ENCODE measurements at regions not wholly inside any gene's neighbourhood (a gene's known extent, or its start where the extent isn't known, plus 50 kb on each side); places are given as distances from the start of the nearest gene placed in this dataset.
"Not testable (repeated sequence)": the region's sequence is repeated elsewhere in the genome, so short reads cannot be mapped to it uniquely, and the experiment has no call there.

- DNase-seq (ENCODE audit: low spot score) = no peak
Measured at GRCh38 chr18:51330148-51330547, 132.7 kb upstream of the MEX3C start.

- no peak for DNase-seq (ENCODE audit: low spot score)
Measured at GRCh38 chr18:51330739-51331138, 133.3 kb upstream of the MEX3C start.

- no peak for DNase-seq (ENCODE audit: low spot score)
Measured at GRCh38 chr18:51337406-51337805, 139.9 kb upstream of the MEX3C start.

GRCh38 chr18:51339856-51340255, 142.4 kb upstream of the MEX3C start:
- DNase-seq (ENCODE audit: low spot score) = no peak

GRCh38 chr18:51340332-51340731, 142.9 kb upstream of the MEX3C start:
- DNase-seq (ENCODE audit: low spot score) = no peak

GRCh38 chr18:51342815-51343214, 145.3 kb upstream of the MEX3C start:
- no peak for DNase-seq (ENCODE audit: low spot score)

GRCh38 chr18:51345848-51346391, 148.4 kb upstream of the MEX3C start:
- DNase-seq (ENCODE audit: low spot score) = no peak

GRCh38 chr18:51346404-51346803, 148.9 kb upstream of the MEX3C start:
- no peak for DNase-seq (ENCODE audit: low spot score)

GRCh38 chr18:51350081-51350480, 152.6 kb upstream of the MEX3C start:
- DNase-seq (ENCODE audit: low spot score) = no peak

GRCh38 chr18:51355841-51356240, 158.4 kb upstream of the MEX3C start:
- no peak for DNase-seq (ENCODE audit: low spot score)

- not testable (repeated sequence) for DNase-seq (ENCODE audit: low spot score)
Measured at GRCh38 chr18:51360301-51360700, 162.8 kb upstream of the MEX3C start.

GRCh38 chr18:51361130-51361860, 163.8 kb upstream of the MEX3C start:
- no peak for DNase-seq (ENCODE audit: low spot score)

- DNase-seq (ENCODE audit: low spot score) = no peak
Measured at GRCh38 chr18:51363384-51363783, 165.9 kb upstream of the MEX3C start.

GRCh38 chr18:51370996-51371395, 173.5 kb upstream of the MEX3C start:
- no peak for DNase-seq (ENCODE audit: low spot score)

- DNase-seq (ENCODE audit: low spot score) = no peak
Measured at GRCh38 chr18:51371929-51372328, 174.4 kb upstream of the MEX3C start.

- no peak for DNase-seq (ENCODE audit: low spot score)
Measured at GRCh38 chr18:51382081-51382480, 184.6 kb upstream of the MEX3C start.

GRCh38 chr18:51383116-51383515, 185.6 kb upstream of the MEX3C start:
- no peak for DNase-seq (ENCODE audit: low spot score)

- DNase-seq (ENCODE audit: low spot score) = no peak
Measured at GRCh38 chr18:51383711-51384110, 186.2 kb upstream of the MEX3C start.

- no peak for DNase-seq (ENCODE audit: low spot score)
Measured at GRCh38 chr18:51385270-51385669, 187.8 kb upstream of the MEX3C start.

GRCh38 chr18:51390702-51391101, 193.2 kb upstream of the MEX3C start:
- no peak for DNase-seq (ENCODE audit: low spot score)

GRCh38 chr18:51391215-51391614, 193.7 kb upstream of the MEX3C start:
- DNase-seq (ENCODE audit: low spot score) = no peak

- no peak for DNase-seq (ENCODE audit: low spot score)
Measured at GRCh38 chr18:51391731-51392130, 194.2 kb upstream of the MEX3C start.

- no peak for DNase-seq (ENCODE audit: low spot score)
Measured at GRCh38 chr18:51397347-51397962, 200.0 kb upstream of the MEX3C start.

GRCh38 chr18:51398104-51398503, 200.6 kb upstream of the MEX3C start:
- no peak for DNase-seq (ENCODE audit: low spot score)

Data from AG08396 (cell line).